ENCODE measurements at regions not wholly inside any gene's neighbourhood (a gene's known extent, or its start where the extent isn't known, plus 50 kb on each side); places are given as distances from the start of the nearest gene placed in this dataset.
"Not testable (repeated sequence)": the region's sequence is repeated elsewhere in the genome, so short reads cannot be mapped to it uniquely, and the experiment has no call there.

DNA sequence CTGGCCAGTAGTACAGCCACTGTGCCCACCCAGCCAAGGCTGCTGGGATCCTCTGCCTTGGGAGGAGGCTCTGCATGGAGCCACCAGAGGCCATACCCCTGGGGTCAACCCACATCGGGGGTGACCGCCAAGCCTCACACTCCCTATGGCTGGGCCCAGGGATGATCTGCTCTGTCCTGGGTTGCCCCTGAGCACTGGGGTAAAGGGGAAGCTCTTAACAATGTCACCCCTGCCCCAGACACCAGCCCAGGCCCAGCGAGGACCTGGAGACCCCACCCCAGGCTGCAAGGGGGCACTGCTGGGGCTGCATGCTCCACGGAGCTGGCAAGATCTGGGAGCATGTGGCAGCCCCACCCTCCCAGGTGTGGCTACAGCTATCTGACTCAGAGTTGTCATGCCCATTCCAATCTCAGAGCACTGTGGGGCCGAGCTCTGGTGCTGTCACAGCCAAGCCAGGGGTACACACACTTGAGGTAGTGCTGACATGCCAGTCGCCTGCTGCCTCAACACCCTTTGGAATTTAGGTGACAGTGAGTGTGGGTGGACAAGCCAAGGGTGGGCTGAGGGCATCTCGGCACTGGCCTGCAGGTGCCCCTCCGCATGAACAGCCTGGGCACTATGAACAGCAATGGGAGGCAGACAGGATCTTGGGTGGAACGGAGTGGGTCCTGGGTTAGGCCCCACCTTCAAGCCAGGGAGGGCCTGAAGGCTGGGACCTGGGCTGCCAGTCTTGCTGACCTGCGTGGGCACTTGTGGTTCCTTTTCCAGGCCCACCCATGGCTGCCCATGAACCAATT is 427.7 kb downstream of the LRRIQ3 start:
- no peak for DNase-seq

DNA sequence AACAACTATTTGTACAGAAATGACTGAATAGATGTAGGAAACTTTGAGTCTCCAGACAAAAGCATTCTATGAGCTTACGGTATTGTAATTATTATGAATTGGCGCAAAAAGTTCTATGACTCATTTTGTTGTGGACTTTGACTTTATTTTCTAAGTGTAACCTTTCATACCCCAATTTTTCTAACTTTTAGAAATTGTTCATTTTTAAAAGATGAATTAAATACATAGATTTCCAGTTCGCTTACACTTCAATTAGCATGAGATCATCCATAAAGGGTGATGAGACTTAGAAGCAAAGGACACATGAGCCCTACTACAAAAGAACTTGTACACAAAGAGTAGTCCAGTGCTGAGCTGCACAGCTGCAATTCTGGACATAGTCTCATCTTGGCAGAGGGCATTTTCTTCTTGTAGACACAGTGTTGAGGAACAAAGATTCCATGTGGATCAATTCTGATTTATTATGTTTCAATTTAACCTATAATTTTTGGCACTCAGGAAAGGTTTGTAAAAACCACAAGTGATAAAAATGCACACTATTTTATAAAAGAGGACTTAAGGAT is 431.1 kb downstream of the LRRIQ3 start:
- DNase-seq: no peak

GRCh38 chr1:73765551-73766233 is 432.3 kb downstream of the LRRIQ3 start:
- no peak for DNase-seq

DNA sequence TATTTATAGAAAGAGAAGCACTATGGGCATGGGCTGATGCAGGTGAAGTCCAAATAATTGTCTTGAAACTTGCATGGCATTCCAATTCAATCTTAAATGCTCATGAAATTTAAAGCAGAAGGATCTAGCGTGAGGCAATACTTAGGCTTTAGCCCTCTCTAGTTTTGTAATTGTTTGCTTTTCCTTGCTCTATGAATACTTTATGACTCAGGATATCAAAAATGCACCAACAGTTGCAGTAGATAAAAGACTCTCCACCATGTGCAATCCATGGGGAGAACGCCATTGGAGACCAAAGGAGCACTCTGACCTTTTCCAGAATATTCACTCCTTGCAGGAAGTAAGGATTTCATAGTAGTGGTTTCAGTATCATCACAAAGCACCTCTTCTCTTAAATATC is 436.4 kb downstream of the LRRIQ3 start:
- no peak for DNase-seq

DNA sequence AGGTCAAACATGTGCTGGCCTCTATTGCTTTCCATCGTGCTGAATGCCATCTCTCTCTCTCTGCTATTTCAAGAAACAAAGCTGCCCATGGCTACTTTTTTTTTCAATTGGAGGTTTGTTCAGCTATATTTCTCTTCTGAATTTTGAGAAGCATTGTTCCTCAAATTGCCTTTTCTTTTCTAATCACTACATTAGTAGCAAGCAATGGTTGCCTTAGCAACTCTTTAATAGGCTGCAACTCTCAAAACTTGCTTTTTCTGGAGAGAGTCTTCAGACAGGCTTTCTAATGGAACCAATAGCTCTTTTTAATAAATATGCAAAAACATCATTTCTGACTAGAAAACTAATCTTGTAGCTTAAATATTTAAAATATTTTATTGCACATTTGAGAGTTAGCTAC is 439.0 kb downstream of the LRRIQ3 start:
- no peak for DNase-seq

GRCh38 chr1:73756817-73757216 is 441.2 kb downstream of the LRRIQ3 start:
- no peak for DNase-seq

DNA sequence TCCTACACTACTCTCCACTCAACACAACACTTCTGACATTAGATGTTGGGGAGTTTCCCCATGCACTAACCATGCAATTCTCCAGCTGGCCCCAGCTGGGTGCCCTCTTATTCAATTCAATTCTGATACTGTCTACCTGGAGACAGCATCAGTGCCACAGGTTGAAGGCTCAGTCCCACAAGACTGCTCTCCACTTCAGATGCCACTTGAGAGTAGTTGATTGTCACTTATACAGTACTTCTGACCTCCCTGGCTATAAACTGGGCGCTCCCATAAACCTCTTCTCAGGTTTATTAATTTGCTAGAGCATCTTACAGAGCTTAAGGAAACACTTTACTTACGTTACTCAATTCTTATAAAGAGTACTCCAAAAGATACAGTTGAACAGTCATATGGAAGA is 442.3 kb downstream of the LRRIQ3 start:
- DNase-seq: no peak

DNA sequence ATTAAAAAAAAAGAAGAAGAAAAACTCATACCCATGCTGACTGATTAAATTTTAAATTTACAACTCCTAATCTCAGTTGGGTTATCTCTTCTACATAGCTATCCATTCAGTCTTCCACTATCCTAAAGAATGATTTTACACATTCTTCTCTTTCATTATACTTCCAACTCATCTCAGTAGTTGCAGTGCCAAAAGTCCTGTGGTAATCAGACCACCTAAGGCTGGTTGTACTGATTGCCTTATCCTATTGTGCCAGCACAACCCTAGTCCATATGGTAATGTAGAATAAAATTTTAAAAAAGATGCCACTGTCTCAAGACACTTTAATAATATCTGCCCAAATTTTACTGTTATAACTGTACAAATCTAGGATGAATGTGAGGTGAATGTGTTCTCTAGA is 448.0 kb downstream of the LRRIQ3 start:
- DNase-seq: no peak

GRCh38 chr1:73744985-73745384 is 453.0 kb downstream of the LRRIQ3 start:
- DNase-seq: no peak

GRCh38 chr1:73736125-73736524 is 461.9 kb downstream of the LRRIQ3 start:
- DNase-seq: no peak

GRCh38 chr1:73727036-73727435 is 470.9 kb downstream of the LRRIQ3 start:
- DNase-seq: no peak

DNA sequence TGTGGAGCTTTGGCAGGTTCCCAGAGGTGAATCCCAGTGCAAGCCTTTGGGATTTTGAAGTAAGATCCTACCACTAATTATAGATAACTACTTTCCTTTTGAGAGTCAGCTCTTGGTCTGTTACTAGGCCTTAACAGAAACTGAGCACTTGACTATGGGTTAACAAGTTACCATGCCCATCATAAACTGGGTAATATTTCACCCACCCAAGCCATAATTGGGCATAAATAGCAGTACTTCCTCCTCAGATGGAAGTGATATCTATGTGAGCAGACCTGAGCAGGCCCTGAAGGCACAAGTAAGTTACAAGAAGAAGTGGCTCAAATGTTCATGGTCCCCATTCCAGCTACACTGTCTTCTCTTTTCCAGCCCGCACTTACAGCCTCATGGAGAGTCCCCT is 475.9 kb downstream of the LRRIQ3 start:
- DNase-seq: no peak

DNA sequence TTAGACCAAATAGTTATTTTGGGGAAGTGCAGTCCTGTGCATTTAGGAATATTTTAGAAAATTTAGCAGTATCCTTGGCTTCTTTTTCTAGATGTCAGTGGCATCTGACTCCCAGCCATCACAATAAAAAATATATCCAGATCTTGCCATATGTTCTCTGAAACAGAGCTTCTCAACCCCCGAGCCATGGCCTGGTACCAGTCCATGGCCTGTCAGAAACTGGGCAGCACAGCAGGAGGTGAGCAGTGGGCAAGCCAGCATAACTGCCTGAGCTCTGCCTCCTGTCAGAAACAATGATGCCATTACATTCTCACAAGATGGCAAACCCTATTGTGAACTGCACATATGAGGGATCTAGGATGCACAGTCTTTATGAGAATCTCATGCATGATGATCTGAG is 480.0 kb downstream of the LRRIQ3 start:
- DNase-seq: no peak

DNA sequence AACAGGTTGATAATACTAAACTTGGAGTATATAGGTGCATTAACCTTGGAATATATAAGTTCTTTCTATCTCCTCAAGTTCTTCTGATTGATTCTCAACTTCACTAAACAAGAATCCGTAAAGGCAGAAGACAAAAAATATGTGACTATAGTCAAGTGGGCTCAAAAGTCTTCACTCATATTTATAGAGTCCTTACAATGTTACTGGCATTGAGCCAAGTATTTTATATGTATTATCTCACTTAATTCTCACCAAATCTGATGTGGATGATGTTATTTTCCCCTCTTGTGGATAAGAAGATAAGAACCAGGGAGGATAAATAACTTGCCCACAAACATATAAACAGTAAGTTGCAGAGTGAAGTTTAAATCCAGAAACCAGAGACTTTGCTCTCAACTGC is 486.9 kb downstream of the LRRIQ3 start:
- DNase-seq: no peak

GRCh38 chr1:73701826-73702225 is 496.1 kb downstream of the LRRIQ3 start:
- no peak for DNase-seq

DNA sequence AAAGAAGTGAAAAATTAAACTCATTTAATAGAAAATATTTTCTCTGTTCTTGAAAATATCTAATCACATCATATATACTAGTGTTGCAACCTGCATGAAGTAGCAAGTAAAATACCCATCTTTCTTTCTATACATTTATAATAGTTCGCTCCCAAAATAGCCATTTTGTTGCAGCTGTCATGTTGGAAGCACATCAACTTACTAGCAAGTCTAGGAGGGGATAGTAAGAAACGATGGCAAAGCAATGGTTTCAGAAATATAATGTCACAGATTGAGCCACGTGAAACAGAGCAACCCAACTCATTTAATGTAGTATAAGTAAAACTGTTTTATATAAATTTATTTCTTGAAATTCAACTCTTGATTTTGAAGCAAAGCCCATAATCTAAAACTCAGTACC is 521.8 kb downstream of the LRRIQ3 start:
- DNase-seq: no peak

GRCh38 chr1:73674945-73675561 is 522.9 kb downstream of the LRRIQ3 start:
- DNase-seq: no peak

DNA sequence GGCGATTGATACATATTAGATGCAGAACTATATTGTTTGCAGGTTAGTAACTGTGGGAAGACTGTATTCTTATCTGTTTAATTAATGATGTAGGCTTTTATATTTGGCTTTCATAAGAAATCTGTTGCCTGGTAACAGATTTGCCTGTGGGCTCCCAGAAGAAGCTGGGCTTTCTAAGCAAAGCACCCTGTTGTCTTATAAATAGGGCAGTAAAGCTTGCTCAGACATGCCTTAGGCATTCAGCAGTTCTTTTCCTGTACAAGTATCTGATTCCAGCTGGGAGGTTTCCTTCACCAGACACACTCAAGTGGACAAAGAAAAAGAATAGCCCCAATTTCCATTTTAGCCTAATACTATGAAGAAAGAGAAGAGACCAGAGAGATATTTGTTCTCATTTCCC is 524.0 kb downstream of the LRRIQ3 start:
- no peak for DNase-seq

- no peak for DNase-seq
Observed at GRCh38 chr1:73671530-73671929, 526.4 kb downstream of the LRRIQ3 start.

- not testable (repeated sequence) for DNase-seq
Observed at GRCh38 chr1:73667959-73668358, 530.0 kb downstream of the LRRIQ3 start.

DNA sequence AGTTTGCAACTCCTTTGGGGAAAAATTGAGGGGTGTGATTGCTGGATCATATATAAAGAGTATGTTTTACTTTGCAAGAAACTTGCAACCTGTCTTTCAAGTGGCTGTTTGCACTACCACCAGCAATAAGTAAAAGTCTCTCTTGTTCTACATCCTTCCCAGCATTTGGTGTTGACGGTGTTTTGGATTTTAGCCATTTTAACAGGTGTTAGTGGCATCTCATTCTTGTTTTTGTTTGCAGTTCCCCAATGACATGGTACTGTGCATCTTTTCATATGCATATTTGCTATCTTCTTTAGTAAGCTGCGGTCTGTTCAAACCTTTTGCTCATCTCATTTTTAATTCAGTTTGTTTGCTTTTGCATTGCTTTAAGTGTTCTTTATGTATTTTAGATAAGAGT is 535.5 kb downstream of the LRRIQ3 start:
- no peak for DNase-seq

- DNase-seq: no peak
Observed at GRCh38 chr1:73659136-73659535, 538.8 kb downstream of the LRRIQ3 start.

DNA sequence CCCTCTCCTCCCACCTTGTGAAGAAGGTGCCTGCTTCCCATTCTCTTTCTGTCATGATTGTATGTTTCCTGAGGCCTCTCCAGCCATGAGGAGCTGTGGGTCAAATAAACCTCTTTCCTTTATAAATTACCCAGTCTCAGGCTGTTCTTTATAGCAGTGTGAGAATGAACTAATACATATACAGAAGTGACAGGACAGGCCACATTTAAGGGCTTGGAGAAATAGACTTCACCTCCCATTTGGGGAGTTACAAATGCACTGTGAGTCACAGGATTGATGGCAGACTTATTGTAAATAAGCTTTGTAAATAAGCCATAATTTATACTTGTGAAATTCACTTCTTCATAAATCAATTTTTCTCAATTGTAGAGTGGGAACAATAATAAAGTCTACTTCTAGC is 543.3 kb downstream of the LRRIQ3 start:
- DNase-seq: no peak

GRCh38 chr1:73644198-73644597 is 553.8 kb downstream of the LRRIQ3 start:
- no peak for DNase-seq
